Sigmoid colon (tissue), 4 donors: ENCODE measurements at regions not wholly inside any gene's neighbourhood (a gene's known extent, or its start where the extent isn't known, plus 50 kb on each side); places are given as distances from the start of the nearest gene placed in this dataset.

ENCODE experiments used
- POLR2A ChIP-seq, 2 donors: fragments of 450-650 bp; IDR thresholded peaks; one replicate each; pipeline ENCODE4 v1.6.1; 2016; ENCODE audit warnings: antibody characterized with exemption in 2 of 2, mild to moderate bottlenecking in 2 of 2, moderate library complexity in 2 of 2
- POLR2AphosphoS5 ChIP-seq, 4 donors: sonication (generic); formaldehyde crosslinking; IDR thresholded peaks; one replicate each; pipeline ENCODE4 v1.6.1; 2017; ENCODE audit warnings: antibody characterized with exemption in 4 of 4
- TF ChIP-seq, protein P1 (sequence below), 4 experiments: fragments of 450-650 bp in 3 of 4; fragments of 200-600 bp in 1 of 4; IDR thresholded peaks; one replicate each; pipeline ENCODE4 v1.5.1; 2016 to 2019; ENCODE audit warnings: antibody characterized with exemption in 4 of 4, mild to moderate bottlenecking in 3 of 4, moderate library complexity in 2 of 4

DNA sequence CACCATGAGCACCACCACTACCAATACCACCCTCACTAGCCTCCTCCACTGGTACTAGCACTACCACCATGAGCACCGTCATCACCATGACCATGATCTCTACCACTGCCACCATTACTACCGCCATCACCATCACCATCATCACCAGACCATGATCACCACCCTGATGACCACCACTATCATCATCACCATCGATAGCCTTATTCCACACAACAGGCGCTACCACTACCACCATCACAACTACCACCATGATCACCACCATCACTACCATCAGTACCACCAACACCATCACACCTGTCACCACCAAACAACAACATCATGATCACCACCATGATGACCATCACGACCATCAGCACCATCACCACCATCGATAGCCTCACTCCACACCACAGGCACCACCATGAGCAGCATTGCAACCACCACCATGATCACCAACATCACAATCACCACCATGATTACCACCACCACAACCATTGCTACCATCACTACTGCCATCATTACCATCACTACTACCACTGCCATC is 56.6 kb upstream of the CASZ1 start:
- TF ChIP-seq, protein P1, sequence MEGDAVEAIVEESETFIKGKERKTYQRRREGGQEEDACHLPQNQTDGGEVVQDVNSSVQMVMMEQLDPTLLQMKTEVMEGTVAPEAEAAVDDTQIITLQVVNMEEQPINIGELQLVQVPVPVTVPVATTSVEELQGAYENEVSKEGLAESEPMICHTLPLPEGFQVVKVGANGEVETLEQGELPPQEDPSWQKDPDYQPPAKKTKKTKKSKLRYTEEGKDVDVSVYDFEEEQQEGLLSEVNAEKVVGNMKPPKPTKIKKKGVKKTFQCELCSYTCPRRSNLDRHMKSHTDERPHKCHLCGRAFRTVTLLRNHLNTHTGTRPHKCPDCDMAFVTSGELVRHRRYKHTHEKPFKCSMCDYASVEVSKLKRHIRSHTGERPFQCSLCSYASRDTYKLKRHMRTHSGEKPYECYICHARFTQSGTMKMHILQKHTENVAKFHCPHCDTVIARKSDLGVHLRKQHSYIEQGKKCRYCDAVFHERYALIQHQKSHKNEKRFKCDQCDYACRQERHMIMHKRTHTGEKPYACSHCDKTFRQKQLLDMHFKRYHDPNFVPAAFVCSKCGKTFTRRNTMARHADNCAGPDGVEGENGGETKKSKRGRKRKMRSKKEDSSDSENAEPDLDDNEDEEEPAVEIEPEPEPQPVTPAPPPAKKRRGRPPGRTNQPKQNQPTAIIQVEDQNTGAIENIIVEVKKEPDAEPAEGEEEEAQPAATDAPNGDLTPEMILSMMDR (IDR thresholded peaks at IDR 0.05): no peak
- TF ChIP-seq POLR2AphosphoS5 (IDR thresholded peaks at IDR 0.05): no peak
- TF ChIP-seq POLR2A (IDR thresholded peaks at IDR 0.05): no peak
